Endothelial cell of umbilical vein (primary cell): ENCODE measurements at regions not wholly inside any gene's neighbourhood (a gene's known extent, or its start where the extent isn't known, plus 50 kb on each side); places are given as distances from the start of the nearest gene placed in this dataset.

Experiments used
- CTCF ChIP-seq, 2 donors: IDR thresholded peaks; 1 replicate in 1 of 2; 2 replicates in 1 of 2; pipeline ENCODE4 v1.5.1; 2011; ENCODE audit warnings: low read length in 2 of 2, mild to moderate bottlenecking in 2 of 2, moderate library complexity in 2 of 2, control low read depth in 1 of 2, inconsistent platforms in 1 of 2, low read depth in 1 of 2; ENCODE audit not compliant: insufficient read depth in 1 of 2; ENCODE audit errors: extremely low read depth in 1 of 2
- EZH2 ChIP-seq: IDR thresholded peaks from 2 replicates; pipeline ENCODE4 v1.6.1; 2012; ENCODE audit warnings: borderline replicate concordance, low read depth, mild to moderate bottlenecking, moderate library complexity, low read length, inconsistent platforms; ENCODE audit not compliant: severe bottlenecking
- GATA2 ChIP-seq: IDR thresholded peaks from 2 replicates; pipeline ENCODE4 v1.7.0; 2011; ENCODE audit warnings: low read depth, mild to moderate bottlenecking, moderate library complexity, mixed read lengths, low read length; ENCODE audit not compliant: insufficient read length, insufficient read depth
- JUN ChIP-seq: IDR thresholded peaks from 2 replicates; pipeline ENCODE4 v1.6.1; 2011; ENCODE audit warnings: borderline replicate concordance, low read depth; ENCODE audit not compliant: insufficient read length, insufficient read depth
- MAX ChIP-seq: IDR thresholded peaks from 2 replicates; pipeline ENCODE4 v1.6.1; 2011; ENCODE audit not compliant: insufficient read depth, insufficient read length
- POLR2A ChIP-seq: IDR thresholded peaks from 2 replicates; pipeline ENCODE4 v1.6.1; 2012; ENCODE audit warnings: low read depth, mild to moderate bottlenecking, control low read depth, low read length
- POLR2AphosphoS5 ChIP-seq: IDR thresholded peaks from 2 replicates; pipeline ENCODE4 v1.6.1; 2012; ENCODE audit warnings: low read depth, mild to moderate bottlenecking, control low read depth, low read length, moderate library complexity; ENCODE audit not compliant: insufficient read depth

GRCh38 chr11:50188040-50188439, 155.4 kb downstream of the OR4C45 start:
- TF ChIP-seq CTCF (IDR thresholded peaks at IDR 0.05; ENCODE audit: extremely low read depth in 1 of 2, insufficient read depth in 1 of 2, low read depth in 1 of 2, low read length in 2 of 2), result no peak
- no peak for TF ChIP-seq POLR2AphosphoS5
- no peak for TF ChIP-seq POLR2A
- no peak for TF ChIP-seq MAX
- TF ChIP-seq JUN, result no peak
- no peak for TF ChIP-seq EZH2
- no peak for TF ChIP-seq GATA2
